NCI-H2227 (cell line): ENCODE measurements at regions not wholly inside any gene's neighbourhood (a gene's known extent, or its start where the extent isn't known, plus 50 kb on each side); places are given as distances from the start of the nearest gene placed in this dataset.
"Not testable (repeated sequence)": the region's sequence is repeated elsewhere in the genome, so short reads cannot be mapped to it uniquely, and the experiment has no call there.

Experiments used
- DNase-seq: peaks from one replicate; lab custom pipeline; 2025; ENCODE audit not compliant: unreplicated experiment; lab: John Stamatoyannopoulos, UW

GRCh38 chr22:49468487-49469198, 359.0 kb downstream of the BRD1 start:
- DNase-seq: no peak

- DNase-seq: no peak
Measured at GRCh38 chr22:49466878-49467595, 360.6 kb downstream of the BRD1 start.

GRCh38 chr22:49464037-49464436, 363.6 kb downstream of the BRD1 start:
- DNase-seq: no peak

- DNase-seq: no peak
Measured at GRCh38 chr22:49462795-49463194, 364.9 kb downstream of the BRD1 start.

- no peak for DNase-seq
Measured at GRCh38 chr22:49462291-49462690, 365.4 kb downstream of the BRD1 start.

- no peak for DNase-seq
Measured at GRCh38 chr22:49461674-49462073, 366.0 kb downstream of the BRD1 start.

GRCh38 chr22:49460592-49461281, 366.9 kb downstream of the BRD1 start:
- DNase-seq: no peak

GRCh38 chr22:49460091-49460490, 367.6 kb downstream of the BRD1 start:
- DNase-seq: no peak

GRCh38 chr22:49458708-49459099, 369.0 kb downstream of the BRD1 start:
- no peak for DNase-seq

- no peak for DNase-seq
Measured at GRCh38 chr22:49457946-49458707, 369.5 kb downstream of the BRD1 start.

GRCh38 chr22:49457146-49457545, 370.5 kb downstream of the BRD1 start:
- DNase-seq: no peak

- no peak for DNase-seq
Measured at GRCh38 chr22:49455595-49455994, 372.1 kb downstream of the BRD1 start.

GRCh38 chr22:49454726-49455125, 372.9 kb downstream of the BRD1 start:
- DNase-seq: no peak

- DNase-seq: no peak
Measured at GRCh38 chr22:49453771-49454170, 373.9 kb downstream of the BRD1 start.

GRCh38 chr22:49453019-49453418, 374.7 kb downstream of the BRD1 start:
- DNase-seq: not testable (repeated sequence)

GRCh38 chr22:49452362-49452946, 375.2 kb downstream of the BRD1 start:
- DNase-seq: no peak

- no peak for DNase-seq
Measured at GRCh38 chr22:49451070-49451840, 376.4 kb downstream of the BRD1 start.

- no peak for DNase-seq
Measured at GRCh38 chr22:49450498-49450897, 377.2 kb downstream of the BRD1 start.

- no peak for DNase-seq
Measured at GRCh38 chr22:49449811-49450446, 377.7 kb downstream of the BRD1 start.

- no peak for DNase-seq
Measured at GRCh38 chr22:49449377-49449776, 378.3 kb downstream of the BRD1 start.
